MM.1S (cell line): ENCODE measurements at regions not wholly inside any gene's neighbourhood (a gene's known extent, or its start where the extent isn't known, plus 50 kb on each side); places are given as distances from the start of the nearest gene placed in this dataset.
"Not testable (repeated sequence)": the region's sequence is repeated elsewhere in the genome, so short reads cannot be mapped to it uniquely, and the experiment has no call there.

Experiments
- EZH2phosphoT487 ChIP-seq: fragments of 300-600 bp; sonication (generic); IDR thresholded peaks from 2 replicates; pipeline ENCODE4 v1.6.1; 2018; ENCODE audit warnings: antibody characterized with exemption, low read length
- TF ChIP-seq, protein P1 (sequence below): fragments of 300-600 bp; sonication (generic); IDR thresholded peaks from 2 replicates; pipeline ENCODE4 v1.5.1; 2016; ENCODE audit warnings: antibody characterized with exemption, low read length, mixed read lengths

DNA sequence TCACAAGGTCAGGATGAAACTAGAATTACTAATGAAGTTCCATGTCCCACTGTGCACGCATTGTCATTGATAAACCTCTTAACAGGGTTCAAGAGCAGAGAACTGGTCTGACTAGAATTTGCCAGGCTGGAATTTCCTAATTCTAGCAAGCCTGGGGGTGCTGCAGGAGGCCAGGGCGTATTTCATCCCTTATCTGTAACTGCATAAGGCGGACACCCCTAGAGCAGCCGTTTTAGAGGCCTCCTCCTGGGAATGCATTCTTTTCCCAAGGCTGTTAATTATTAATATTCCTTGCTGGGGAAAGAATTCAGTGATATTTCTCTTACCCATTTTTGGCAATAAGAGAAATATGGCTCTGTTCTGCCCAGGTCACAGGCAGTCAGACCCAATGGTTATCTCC, 124.5 kb upstream of the PRDX6 start:
- TF ChIP-seq, protein P1, sequence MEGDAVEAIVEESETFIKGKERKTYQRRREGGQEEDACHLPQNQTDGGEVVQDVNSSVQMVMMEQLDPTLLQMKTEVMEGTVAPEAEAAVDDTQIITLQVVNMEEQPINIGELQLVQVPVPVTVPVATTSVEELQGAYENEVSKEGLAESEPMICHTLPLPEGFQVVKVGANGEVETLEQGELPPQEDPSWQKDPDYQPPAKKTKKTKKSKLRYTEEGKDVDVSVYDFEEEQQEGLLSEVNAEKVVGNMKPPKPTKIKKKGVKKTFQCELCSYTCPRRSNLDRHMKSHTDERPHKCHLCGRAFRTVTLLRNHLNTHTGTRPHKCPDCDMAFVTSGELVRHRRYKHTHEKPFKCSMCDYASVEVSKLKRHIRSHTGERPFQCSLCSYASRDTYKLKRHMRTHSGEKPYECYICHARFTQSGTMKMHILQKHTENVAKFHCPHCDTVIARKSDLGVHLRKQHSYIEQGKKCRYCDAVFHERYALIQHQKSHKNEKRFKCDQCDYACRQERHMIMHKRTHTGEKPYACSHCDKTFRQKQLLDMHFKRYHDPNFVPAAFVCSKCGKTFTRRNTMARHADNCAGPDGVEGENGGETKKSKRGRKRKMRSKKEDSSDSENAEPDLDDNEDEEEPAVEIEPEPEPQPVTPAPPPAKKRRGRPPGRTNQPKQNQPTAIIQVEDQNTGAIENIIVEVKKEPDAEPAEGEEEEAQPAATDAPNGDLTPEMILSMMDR, result not testable (repeated sequence)
- TF ChIP-seq EZH2phosphoT487, result not testable (repeated sequence)
